DMS153 treated with DMSO at 0.1 percent for 48 hours (cell line): ENCODE measurements at regions not wholly inside any gene's neighbourhood (a gene's known extent, or its start where the extent isn't known, plus 50 kb on each side); places are given as distances from the start of the nearest gene placed in this dataset.
"Not testable (repeated sequence)": the region's sequence is repeated elsewhere in the genome, so short reads cannot be mapped to it uniquely, and the experiment has no call there.

Experiments used
- DNase-seq: peaks from one replicate; lab custom pipeline; 2025; ENCODE audit not compliant: unreplicated experiment; lab: John Stamatoyannopoulos, UW

DNA sequence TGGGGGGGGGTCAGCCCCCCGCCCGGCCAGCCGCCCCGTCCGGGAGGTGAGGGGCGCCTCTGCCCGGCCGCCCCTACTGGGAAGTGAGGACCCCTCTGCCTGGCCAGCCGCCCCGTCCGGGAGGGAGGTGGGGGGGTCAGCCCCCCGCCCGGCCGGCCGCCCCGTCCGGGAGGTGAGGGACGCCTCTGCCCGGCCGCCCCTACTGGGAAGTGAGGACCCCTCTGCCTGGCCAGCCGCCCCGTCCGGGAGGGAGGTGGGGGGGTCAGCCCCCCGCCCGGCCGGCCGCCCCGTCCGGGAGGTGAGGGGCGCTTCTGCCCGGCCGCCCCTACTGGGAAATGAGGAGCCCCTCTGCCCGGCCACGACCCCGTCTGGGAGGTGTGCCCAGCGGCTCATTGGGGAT is 210.7 kb upstream of the RPL34 start:
- DNase-seq, result not testable (repeated sequence)

DNA sequence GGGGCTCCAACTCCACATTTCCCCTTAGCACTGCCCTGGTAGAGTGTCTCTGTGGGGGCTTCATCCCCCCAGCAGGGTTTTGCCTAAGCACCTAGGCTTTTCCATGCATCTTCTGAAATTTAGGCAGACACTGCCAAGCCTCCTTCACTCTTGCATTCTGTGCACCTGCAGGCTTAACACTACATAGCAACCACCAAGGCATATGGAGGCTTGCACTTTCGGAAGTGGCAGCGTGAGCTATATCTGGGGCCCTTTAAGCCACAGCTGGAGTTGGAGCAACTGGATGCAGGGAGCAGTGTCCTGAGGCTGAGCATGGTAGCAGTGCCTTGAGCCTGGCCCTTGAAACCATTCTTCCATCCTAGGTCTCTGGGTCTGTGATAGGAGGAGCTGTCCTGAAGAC is 214.8 kb upstream of the RPL34 start:
- no peak for DNase-seq

DNA sequence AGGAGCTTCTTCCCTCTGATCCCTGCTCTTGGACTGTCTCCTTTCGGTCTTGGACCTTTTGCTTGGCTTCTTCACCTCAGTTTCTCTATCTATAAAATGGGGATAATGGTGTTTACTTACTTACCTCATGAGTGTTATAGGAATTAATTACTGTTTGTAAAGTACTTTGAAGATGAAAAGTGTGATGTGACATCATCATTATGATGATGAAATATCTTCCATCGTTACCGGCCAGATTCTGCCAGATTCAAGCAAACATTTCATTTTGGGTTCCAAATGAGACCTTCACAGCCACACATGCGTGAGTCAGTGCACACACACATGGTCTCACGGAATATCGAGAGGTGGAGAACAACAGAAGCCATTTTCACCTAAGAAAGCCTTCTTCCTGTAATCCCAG is 220.1 kb upstream of the RPL34 start:
- DNase-seq, result no peak

DNA sequence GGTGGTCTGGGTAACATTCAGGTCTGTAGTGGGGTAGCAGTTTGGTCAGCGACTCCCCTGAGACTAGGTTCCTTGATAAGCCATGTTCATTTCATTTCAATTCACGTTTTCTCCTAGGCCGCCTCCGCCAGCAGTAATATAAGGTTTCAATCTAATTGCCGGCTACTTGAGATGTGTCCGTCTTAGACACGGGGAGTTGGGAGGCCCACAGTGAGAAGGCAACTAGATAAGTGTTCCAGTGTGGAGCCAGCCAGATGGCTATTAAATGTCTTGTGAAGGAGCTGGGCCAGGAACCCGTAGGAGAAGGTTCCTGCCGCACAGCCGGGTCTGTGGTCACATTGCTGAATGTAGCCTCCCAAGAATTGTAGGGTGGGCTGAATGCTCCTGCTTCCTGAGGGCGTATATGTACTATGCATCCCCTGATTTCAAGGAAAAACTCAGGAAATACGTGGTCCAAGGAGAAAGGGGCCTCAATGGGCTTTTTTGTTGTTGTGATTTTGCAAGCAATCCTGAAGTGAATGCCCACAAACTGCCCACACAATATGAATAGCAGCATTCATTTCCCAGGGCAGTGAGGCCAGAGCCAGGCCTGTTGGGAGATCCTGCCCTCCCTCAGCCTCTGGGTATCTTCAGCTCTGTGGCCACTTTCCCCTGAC is 220.6 kb upstream of the RPL34 start:
- no peak for DNase-seq

DNA sequence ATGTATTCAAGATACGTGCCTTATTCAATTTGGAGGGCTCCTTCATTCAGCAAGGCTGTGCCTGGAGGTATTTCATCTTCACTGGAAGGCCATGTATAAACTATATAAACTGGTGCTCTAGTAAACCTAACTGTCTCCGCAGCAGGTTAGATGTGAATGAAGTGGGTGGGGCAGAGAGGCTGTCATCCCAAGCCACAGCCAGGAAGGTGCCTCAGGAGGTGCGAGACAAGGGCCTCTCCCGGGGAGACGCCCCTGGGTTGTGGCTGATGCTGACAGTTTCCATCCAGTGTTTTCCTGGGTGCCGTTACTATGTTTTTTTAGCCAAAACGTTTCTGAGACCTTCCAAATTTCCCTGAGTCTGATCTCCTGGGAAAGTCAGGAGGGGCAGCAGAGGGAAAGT is 221.5 kb upstream of the RPL34 start:
- no peak for DNase-seq

DNA sequence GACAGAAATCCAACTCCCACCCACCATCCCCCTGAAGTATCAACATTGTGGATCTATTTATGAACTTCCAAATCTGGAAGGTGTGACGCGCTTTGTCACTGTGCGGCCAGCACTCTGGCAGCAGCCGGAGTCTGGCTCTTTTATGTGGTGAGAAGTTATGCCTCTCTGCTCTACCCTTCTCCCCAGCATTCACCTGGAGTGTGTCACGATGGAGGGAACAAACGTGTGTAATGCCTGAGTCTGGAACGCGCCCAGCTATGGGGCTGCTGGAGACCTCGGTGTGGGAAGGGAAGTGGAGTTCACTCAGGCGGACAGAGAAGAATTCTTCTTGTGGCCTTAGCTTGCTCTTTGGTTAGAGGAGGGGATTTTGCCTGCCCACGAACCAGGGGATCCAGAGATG is 222.1 kb upstream of the RPL34 start:
- no peak for DNase-seq

DNA sequence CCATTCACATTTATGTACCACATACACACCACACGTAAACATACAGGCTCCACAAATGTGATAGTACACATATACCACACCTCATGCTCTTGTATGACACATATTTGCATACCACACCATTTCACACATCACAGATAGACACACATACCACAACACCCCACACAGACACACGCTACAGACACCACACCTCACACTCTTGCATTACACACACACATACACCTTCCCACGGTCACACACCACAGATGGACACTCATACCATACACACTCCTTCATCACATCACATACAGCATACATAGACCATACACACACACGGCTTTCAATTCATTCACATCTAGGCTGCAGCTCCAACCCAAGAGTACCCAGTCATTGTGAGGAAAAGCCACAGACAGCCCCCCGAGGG is 222.5 kb upstream of the RPL34 start:
- no peak for DNase-seq

DNA sequence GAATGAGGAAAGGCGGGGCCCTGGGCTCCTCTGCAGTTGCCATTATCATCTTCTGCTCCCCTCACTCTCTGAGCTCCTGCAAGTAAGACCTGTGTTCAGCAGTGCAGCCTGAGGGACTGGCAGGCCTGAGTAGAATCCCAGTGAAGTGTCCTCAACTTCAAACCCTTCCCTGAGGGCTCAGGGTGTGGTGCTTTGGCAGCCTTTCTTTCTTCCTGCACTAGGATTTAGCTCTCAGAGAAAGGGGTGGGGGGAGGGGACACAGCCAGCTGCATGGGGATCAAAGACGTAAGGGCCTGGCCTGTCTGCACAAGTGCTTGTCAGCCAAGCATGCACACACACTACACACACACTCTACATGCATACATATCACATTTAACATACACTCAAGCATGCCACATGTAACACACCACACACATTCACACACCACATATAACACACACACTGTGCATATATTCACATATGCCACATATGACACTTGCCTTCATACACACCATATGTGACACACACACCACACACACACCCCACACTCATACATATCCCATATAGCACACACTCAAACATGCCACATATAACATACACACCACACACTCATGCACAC is 223.4 kb upstream of the RPL34 start:
- DNase-seq, result no peak

DNA sequence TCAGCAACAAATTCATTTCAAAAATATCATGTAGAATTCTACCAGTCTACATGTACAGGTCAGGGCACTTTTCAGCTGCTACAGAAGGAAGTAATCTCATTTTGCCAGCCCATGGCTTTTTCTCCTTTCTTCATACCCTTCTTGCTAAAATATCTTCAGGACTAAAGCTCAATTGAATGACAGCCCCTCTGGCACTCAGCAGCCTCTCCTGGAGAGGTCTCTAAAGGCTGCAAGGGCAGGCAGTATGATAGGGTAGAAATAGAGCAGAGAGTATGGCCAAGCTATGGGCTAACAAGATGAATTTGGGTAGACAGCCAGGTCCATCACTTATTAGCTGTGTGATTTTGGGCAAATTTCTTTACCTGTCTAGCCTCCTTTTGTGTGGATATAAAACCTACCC is 224.6 kb upstream of the RPL34 start:
- DNase-seq, result no peak

DNA sequence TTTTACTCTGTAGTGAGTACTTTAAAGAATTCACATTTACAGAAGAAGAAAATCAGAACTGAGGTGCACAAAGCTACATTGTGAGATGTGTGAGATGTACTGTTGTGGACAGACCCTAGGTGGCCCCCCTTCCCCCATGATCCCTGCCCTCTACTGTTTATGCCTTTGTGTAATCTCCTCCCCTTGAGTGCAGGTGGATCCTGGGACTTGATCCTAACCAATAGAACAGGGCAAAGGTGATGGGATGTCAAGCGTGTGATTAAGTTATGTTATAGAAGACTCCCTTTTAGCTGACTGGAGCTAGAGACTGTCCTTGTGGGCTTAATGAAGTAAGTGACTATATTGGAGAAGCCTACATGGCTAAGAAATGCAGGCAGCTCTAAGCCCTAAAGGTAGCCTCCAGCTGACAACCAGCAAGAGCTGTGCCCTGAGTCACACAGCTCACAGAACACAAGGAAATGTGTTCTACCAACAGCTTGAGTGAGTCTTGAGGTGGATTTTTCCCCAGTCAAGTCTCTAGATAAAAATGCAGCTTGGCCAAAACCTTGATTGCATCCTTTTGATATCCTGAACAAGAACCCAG is 225.2 kb upstream of the LEF1 start:
- DNase-seq, result no peak

DNA sequence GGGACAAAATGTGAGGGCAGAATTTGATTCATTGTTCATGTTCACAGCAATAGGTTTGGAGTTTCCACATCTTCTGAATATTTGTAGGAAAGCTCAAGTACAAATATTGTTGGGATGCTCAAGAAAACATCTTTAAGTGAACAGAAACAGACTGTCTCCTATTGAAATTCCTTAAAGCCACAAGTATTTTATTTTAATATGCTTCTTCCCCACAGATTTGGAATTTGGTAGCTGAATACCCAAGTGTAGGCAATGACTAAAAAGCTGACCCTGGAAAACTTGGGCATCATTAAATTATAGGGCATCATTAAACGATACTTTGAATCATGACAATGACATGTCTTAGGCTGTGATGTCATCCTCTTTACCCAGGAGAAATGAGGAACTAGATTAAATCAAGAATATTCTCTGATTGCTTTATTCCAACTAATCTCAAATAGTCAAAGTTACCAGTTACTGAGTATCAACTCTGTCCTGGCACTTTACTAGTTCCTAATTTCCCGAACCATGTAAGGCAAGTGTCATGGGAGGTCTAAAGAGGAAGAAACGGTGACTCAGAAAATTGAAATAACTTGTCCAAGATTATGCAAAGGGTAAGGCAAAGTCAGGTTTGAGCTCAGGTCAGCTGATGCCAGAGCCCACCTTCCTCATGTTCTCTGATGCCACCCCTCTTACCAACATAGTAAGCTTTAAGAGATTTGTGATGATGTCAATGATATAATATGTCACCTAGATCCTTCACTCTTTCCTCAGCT is 223.1 kb upstream of the LEF1 start:
- no peak for DNase-seq

DNA sequence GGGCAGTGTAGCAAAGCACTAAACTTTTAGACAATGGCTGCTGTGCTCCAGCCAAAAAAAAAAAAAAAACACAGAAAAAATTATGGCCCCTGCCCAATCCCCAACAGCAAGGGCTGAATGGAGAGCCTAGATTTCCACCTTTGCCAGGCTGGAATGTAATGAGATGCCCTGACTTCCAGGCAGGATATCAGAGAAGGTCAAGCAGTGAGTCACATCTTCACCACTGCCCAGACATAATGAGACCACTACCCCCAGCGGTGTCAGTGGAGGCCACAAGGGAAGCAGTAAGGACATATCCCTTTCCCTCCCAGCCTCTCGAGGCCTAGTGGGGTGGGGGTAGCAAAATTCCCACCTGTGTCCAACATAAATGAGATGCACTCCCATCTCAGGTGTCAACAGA is 216.3 kb upstream of the LEF1 start:
- no peak for DNase-seq

DNA sequence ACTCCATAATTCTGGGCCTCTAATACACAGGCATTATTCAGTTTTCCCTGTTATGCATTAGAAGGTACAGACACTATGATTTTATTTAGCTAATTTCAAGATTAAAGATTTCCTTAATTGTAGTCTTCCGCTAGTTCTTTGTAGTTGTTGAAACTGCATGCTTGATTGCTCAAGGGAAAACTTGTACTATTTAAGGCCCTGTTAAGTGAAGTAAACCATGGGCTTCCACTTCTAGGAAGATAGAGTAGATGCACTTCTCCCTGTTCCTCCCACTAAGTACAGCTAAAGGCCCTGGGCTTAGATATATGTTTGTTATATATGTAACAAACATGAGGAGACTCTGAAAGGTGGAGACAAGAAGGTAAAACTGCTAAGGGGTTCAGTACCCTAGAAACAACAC is 215.8 kb upstream of the LEF1 start:
- no peak for DNase-seq

DNA sequence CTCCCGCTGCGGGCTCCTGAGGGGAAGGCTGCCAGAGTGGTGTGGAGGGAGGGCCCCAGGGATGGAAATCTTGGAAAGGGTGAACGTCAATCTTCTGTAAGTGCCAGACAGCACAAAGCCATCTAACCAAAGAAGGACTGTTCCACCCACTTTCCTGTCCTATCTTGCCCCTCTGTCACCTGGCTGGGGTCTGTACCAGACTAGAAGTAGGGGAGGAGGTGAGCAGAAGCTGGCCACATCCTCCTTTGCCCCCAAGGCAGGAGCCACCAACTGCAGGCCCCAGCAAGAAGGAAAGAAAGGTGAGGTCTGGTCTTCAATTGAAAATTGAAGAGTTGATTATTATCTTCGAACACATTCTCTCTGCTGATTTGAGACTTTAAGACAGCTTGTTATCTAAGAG is 214.4 kb upstream of the LEF1 start:
- DNase-seq, result no peak

DNA sequence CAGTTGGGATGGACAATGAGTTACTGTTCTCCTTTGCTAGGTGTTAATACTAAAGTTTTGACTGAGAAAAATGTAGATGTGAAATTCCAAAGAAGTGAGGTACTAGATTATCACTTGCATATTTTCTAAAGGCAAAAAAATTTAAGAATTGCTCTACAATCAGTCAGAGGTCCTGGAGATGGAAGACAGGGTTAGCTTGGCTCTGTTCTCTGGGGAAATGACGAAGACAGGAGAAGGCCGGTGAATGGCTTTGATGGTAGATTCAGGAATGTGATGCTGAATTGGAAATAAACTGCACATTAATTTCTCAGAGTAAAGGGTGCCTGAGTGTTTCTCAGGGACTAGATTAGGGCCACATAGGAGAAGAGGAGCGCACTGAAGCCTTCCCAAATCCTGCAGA is 214.0 kb upstream of the LEF1 start:
- no peak for DNase-seq

DNA sequence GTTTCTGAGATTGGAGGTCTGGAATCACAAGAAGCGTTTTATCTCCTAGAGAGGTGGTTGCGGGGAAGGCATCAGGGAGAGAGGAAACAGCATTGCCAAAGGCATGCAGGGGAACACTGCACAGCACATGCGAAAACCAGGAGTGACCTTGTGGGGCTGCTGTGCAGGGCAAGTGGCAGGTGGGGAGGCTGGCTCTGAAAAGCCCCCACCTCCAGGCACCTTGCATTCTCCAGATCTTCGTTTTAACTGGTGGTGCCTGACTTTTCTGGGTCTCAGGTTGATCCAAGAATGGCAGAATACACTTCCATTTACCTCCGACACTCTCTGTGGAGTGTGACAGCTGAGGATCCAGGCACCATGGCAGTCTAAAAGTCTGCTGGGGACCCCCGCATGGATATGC is 209.4 kb upstream of the LEF1 start:
- DNase-seq, result no peak

DNA sequence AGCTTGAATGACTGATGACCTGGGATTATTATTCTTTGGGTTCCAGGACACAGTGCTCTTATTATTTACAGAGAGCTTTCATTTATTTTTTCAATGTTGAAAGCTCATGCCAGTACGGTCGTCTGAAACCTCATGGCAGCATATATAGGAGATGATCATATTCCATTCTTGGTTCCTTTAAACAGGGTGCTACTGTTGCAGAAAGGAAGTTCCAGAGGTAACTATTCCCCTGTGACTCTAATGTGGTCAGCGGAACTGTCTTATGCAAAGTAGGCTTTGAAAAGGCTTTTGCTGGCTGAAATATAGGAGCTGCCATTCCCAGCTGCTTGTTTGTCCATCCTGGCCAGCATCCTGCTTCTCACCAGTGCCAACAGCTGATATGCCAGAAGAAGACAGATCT is 208.3 kb upstream of the LEF1 start:
- no peak for DNase-seq

DNA sequence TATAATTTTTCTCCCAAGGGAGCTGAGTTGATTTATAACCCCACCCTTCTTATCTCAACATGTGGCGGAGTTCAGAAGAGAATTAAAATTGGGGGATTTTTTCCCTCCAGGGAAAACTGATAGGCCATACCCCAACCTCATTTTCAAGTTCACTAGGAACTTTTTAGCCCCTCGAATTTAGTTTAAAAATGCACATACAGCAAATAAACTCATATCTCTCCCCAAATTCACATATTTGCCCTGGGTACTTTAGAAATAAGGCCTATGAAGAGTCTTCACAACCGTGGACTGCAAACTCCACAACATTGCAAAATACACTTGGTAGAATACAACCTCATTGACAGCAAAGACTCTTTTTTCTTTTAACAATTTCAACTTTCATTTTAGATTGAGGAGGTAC is 206.7 kb upstream of the LEF1 start:
- no peak for DNase-seq

DNA sequence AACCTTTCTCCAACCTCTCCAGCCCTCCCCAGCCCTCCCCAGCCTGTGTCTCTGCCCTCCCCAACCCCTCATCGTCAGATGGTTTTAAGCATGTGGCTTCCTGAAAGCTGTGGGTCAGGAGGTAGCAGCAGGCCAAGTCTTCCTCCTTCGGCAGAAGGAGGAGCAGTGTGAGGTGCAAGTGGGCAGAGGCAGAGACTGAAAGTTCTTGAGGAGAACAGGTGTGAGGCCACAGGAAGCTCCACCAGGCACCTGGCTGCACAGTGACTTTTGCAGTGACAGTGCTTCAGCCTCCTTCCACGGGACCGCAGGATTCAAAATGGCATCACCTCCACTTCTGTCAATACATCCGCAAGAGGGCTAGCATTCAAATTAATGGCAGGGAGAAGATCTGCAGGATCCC is 203.9 kb upstream of the LEF1 start:
- no peak for DNase-seq

DNA sequence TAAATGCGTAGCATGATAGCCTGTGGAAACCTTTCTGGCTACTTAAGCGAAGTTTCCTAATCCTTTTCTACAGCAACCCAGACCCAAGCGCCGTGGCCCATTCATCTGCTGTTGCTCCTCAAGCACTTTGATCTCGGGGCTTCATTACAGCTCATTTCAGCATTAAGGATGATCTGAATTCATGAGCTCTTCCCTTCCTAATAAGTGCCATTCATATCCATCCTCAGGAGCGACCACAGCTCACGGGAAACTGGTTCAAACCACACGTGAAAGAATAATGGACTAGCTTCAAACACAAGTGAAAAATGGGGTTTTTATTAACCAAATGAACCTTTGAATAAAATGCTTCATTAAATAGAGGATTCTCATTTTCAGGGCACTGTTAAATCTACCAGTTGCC is 202.6 kb upstream of the LEF1 start:
- DNase-seq, result no peak

DNA sequence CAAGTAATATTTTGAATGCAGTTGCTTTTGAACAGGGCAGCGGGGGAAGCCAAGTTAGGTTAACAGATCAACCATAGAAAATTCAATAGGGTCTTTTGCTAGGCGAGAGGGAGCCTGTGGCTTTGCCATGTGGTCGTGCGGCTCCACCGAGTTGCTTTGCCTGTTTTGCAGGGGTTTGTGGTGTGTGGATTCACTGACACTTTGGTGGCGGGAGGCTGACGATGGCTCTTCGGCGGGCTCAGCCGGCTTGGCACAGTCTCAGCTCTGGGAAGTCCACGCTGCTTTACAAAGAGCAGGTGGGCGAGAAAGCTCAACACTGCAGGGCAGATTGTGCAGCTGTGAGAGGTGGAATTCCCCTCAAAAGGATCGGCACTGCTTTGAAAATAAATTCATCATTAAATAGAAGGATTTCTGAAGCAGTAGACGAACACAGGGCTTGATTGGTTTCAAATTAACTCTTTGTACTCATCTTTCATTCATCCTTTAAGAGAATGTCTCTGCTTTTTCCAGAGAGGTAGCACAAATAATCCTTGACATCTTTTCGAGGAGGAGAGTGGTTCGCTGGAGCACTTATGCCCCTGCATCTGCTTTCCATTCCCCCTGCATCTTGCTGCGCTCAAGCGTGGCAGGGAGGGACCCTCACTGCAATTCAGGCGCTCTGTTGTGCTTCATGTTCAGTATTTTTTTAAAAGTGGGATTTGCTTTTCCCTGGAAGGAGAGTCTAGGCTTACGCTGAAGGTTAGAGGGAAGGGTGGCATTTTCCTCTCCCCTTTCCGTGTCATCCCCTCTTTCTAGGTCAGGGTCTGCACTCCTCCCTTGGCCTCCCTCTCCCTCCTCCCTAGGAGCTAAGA is 201.8 kb upstream of the LEF1 start:
- DNase-seq, result no peak
